ENCODE measurements at regions not wholly inside any gene's neighbourhood (a gene's known extent, or its start where the extent isn't known, plus 50 kb on each side); places are given as distances from the start of the nearest gene placed in this dataset.

DNA sequence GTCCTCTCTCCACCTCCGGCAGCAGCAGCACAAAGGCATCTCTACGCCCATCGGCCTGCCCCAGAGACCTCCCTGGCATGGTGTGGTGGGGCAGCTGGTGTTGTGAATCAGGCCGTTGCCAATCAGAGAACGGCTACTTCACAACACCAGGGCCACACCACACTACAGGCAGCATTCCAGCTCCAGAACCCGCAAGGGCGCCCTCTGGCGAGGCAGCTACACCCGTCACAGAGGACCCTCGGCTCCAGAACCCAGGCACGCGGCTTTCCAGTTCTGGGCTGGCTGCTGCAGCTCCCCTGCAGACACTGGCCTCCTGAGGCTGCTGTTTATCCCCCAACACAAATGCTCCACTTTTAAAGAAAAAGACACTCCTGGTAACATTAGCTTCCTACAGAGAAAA is 127.5 kb upstream of the TOPAZ1 start:
- H3K4me1 Mint-ChIP-seq = no peaks in the 10 kb centered on the region
- Histone ChIP-seq H3K27ac (ENCODE audit: low read length) (no peak overlapping the region), H3K27me3 (ENCODE audit: control insufficient read depth, insufficient read depth, low read length) (no peaks in the 10 kb centered on the region), H3K4me1 (ENCODE audit: control insufficient read depth, insufficient read depth, low read length) (no peaks in the 10 kb centered on the region), H3K9me3 (ENCODE audit: control insufficient read depth, insufficient read depth, low read length) (no peaks in the 10 kb centered on the region), H3K36me3 (ENCODE audit: control insufficient read depth, insufficient read depth, low read length) (no peaks in the 10 kb centered on the region), H3K4me3 (ENCODE audit: low read length) (no peak overlapping the region)
- intact Hi-C loops (cut with micrococcal nuclease) = loop anchor here (10.0 kb wide), 1 partner anchor 569 kb away; no protein-coding TSS in a partner anchor
- no peak overlapping the region for H3K27ac Mint-ChIP-seq
- DNase-seq (peak in 1 of 2 donors; percentile 39), ATAC-seq (no peak)
- TF ChIP-seq, protein P1, sequence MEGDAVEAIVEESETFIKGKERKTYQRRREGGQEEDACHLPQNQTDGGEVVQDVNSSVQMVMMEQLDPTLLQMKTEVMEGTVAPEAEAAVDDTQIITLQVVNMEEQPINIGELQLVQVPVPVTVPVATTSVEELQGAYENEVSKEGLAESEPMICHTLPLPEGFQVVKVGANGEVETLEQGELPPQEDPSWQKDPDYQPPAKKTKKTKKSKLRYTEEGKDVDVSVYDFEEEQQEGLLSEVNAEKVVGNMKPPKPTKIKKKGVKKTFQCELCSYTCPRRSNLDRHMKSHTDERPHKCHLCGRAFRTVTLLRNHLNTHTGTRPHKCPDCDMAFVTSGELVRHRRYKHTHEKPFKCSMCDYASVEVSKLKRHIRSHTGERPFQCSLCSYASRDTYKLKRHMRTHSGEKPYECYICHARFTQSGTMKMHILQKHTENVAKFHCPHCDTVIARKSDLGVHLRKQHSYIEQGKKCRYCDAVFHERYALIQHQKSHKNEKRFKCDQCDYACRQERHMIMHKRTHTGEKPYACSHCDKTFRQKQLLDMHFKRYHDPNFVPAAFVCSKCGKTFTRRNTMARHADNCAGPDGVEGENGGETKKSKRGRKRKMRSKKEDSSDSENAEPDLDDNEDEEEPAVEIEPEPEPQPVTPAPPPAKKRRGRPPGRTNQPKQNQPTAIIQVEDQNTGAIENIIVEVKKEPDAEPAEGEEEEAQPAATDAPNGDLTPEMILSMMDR (IDR thresholded peaks at IDR 0.05) = no peak
- H3K36me3 Mint-ChIP-seq = no peaks in the 10 kb centered on the region
- 38% methylated on average over 12 of the region's 12 CpGs for WGBS (ENCODE audit: insufficient coverage)
- peaks cover 15 to 27% of the 10 kb centered on the region in 2 donors for H3K27me3 Mint-ChIP-seq (ENCODE audit: low read depth in 2 of 2)
- H3K4me3 Mint-ChIP-seq = no peak overlapping the region
- no peaks in the 10 kb centered on the region for H3K9me3 Mint-ChIP-seq

DNA sequence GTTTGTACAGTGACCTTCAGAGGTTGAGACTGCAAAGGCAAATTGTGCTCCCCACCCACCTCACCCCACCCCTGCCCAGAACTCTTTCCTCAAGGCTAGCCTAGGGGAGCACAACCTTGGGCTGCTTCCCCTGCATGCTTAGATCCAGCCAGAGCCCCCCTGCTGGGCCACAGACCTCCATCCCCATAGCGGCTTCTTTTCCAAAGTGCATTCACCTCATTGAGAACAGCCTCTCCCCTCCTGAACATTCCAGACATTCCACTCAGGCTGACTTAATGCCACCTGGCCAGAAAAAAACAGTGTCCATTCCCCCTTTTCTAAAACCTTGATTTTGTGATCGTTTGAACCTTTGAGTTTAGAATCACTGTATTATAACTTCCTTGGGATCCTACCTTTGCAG is 124.4 kb upstream of the TOPAZ1 start:
- ATAC-seq (no peak), DNase-seq (no peak)
- Mint-ChIP-seq H3K9me3 (no peaks in the 10 kb centered on the region), H3K27ac (no peak overlapping the region), H3K36me3 (no peaks in the 10 kb centered on the region), H3K4me3 (no peak overlapping the region), H3K4me1 (no peaks in the 10 kb centered on the region), H3K27me3 (ENCODE audit: low read depth in 2 of 2) (peaks cover 12 to 27% of the 10 kb centered on the region in 2 donors)
- intact Hi-C loops (cut with micrococcal nuclease) = loop anchor here (10.0 kb wide), 1 partner anchor 572 kb away; no protein-coding TSS in a partner anchor
- TF ChIP-seq, protein P1 (IDR thresholded peaks at IDR 0.05) = no peak
- Histone ChIP-seq H3K4me3 (ENCODE audit: low read length) (no peak overlapping the region), H3K27me3 (ENCODE audit: control insufficient read depth, insufficient read depth, low read length) (no peaks in the 10 kb centered on the region), H3K27ac (ENCODE audit: low read length) (no peak overlapping the region), H3K4me1 (ENCODE audit: control insufficient read depth, insufficient read depth, low read length) (no peaks in the 10 kb centered on the region), H3K36me3 (ENCODE audit: control insufficient read depth, insufficient read depth, low read length) (no peaks in the 10 kb centered on the region), H3K9me3 (ENCODE audit: control insufficient read depth, insufficient read depth, low read length) (no peaks in the 10 kb centered on the region)
- 76% methylated on average over 2 of the region's 2 CpGs for WGBS (ENCODE audit: insufficient coverage)

DNA sequence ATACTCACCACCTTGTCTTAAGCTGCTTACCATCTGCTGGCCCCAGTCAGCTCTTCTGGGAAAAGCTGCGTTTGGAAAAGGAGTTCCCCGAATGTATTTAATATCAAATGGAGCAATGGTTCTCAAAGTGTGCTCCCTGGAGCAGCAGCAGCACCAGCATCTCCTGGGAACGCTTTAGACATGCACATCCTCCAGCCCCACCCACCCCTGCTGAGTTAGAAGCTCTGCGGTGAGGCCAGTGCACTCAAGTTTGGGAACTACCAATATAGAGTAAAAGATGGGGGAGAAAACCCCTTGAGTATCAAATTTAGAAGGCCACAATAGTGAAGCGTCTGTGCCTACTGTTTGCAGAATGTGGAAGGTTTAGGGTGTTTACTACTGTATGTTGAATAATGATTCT is 124.0 kb upstream of the TOPAZ1 start:
- Mint-ChIP-seq H3K9me3 (no peaks in the 10 kb centered on the region), H3K27ac (no peak overlapping the region), H3K4me1 (no peaks in the 10 kb centered on the region), H3K27me3 (ENCODE audit: low read depth in 2 of 2) (peaks cover 12 to 27% of the 10 kb centered on the region in 2 donors), H3K4me3 (no peak overlapping the region), H3K36me3 (no peaks in the 10 kb centered on the region)
- no peak overlapping the region for H3K4me3 ChIP-seq (ENCODE audit: low read length)
- ATAC-seq = no peak
- no peaks in the 10 kb centered on the region for H3K4me1 ChIP-seq (ENCODE audit: control insufficient read depth, insufficient read depth, low read length)
- no peaks in the 10 kb centered on the region for H3K9me3 ChIP-seq (ENCODE audit: control insufficient read depth, insufficient read depth, low read length)
- H3K36me3 ChIP-seq (ENCODE audit: control insufficient read depth, insufficient read depth, low read length) = no peaks in the 10 kb centered on the region
- intact Hi-C loops (cut with micrococcal nuclease) = loop anchor here (10.0 kb wide), 1 partner anchor 573 kb away; no protein-coding TSS in a partner anchor
- DNase-seq = no peak
- TF ChIP-seq, protein P1 (IDR thresholded peaks at IDR 0.05) = no peak
- H3K27me3 ChIP-seq (ENCODE audit: control insufficient read depth, insufficient read depth, low read length) = no peaks in the 10 kb centered on the region
- WGBS (ENCODE audit: insufficient coverage) = 83% methylated on average over 3 of the region's 5 CpGs
- no peak overlapping the region for H3K27ac ChIP-seq (ENCODE audit: low read length)
